ENCODE measurements at regions not wholly inside any gene's neighbourhood (a gene's known extent, or its start where the extent isn't known, plus 50 kb on each side); places are given as distances from the start of the nearest gene placed in this dataset.

DNA sequence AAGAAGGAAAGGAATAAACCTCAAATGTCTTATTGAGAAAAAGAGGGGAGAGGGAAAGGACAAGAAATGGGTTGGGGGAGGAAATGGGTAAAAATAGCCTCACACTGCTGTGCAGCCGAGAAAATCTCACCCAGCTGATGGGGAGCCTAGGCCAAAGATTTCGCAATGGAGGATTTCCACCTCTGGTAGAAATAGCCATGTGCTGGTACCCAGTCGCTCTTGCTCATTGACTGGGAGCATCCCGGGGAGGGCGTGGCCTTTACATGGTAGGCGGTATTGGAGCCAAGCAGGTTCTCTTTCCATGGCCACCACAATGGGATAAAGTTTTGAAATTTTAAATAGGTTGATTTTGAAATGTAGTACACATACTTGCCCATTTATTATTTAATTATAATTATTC is 255.1 kb upstream of the LDB2 start:
- no peak for TF ChIP-seq CTCF (IDR thresholded peaks at IDR 0.05)

DNA sequence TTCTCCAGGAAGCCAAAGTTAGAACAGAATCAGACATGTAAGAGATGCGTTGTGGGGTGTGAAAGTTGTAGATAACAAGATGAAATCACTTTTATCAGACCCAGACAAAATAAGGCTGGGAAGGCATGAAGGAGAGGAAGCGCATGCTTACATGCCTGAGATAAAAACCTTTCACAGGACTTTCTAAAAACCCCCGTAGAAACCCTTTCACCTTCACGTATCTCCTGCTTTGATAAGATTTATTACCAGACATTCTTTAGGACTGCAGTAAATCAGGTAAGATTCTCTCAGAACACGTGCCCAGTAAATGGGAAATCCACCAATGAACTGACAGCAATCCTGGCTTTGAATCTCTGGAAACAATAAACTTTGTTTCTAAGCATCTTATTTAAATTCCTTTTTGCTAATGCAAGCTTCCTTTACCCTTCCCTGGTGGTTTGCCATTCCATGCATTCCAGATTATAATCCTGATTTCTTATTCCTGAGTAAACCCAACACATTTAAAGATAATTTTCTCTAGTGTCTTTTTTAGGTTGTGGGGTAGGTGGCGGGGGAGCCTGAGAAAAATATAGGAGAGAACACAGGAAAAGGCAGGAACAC is 254.6 kb upstream of the LDB2 start:
- TF ChIP-seq CTCF (IDR thresholded peaks at IDR 0.05) = no peak

DNA sequence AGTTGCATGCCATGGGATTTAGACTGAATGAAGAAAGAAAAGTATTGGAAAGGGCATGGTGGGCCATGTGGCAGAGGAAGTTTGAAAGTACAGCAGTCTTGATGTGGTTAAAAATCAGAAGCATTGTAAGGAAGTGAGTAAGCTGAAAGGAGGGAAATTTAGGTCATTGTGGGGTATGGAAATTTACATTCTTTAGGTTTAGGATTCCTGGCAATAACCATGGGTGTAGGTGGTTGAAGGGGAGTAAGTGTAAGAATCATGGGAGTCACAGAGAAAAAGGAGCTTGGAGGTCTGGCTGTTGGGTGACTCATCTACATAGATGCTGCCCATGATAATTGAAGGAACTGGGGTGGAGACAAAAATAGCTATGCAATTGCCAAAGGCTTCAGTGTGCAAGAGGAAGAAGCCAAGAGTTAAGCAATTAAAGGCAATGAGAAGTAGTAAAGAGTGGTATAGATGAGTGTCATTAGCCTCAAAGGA is 243.8 kb upstream of the LDB2 start:
- TF ChIP-seq CTCF (IDR thresholded peaks at IDR 0.05) = no peak

- no peak for TF ChIP-seq CTCF (IDR thresholded peaks at IDR 0.05)
Observed at GRCh38 chr4:17138847-17139246, 240.4 kb upstream of the LDB2 start.

DNA sequence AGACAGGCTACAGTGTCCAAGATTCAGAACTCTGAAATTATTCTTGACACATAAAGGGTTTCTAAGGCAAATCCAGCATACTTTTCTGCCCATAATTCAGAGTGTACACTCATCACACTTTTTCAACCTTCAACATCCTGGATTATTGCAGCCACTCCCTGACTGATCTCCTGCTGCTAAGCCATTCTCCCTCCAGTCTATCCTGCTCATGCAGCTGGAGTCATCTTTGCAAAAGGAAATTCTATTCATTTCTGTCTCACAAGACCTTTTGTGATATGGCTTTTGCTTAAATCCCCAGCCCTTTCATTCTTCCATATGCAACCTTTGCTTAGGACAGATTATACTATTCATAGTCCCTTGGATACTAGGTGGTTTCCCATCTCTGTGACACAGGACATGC is 236.1 kb upstream of the LDB2 start:
- no peak for TF ChIP-seq CTCF (IDR thresholded peaks at IDR 0.05)

- TF ChIP-seq CTCF (IDR thresholded peaks at IDR 0.05) = no peak
Observed at GRCh38 chr4:17134100-17134499, 235.7 kb upstream of the LDB2 start.

DNA sequence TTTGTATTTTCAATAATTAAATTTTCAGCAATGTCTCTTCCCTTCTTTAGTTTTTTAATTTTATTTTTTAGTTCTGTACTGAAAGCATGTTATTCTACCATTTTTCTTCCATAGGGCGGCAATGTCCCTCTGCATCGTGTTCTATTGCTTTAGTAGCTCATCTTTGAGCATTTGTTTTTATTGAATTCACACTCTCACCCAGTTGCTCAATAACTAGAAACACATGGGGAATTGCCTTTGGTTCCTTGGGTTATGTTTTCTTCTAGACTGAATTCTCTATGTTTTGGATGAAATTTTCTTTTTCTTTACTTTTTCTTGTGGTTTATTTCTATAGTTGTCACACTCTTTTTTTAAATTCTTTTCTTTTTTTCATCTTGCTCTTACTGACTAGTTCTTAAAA is 233.8 kb upstream of the LDB2 start:
- TF ChIP-seq CTCF (IDR thresholded peaks at IDR 0.05) = no peak

- no peak for TF ChIP-seq CTCF (IDR thresholded peaks at IDR 0.05)
Observed at GRCh38 chr4:17128268-17128667, 229.8 kb upstream of the LDB2 start.
